H1 (cell line): ENCODE measurements at regions not wholly inside any gene's neighbourhood (a gene's known extent, or its start where the extent isn't known, plus 50 kb on each side); places are given as distances from the start of the nearest gene placed in this dataset.

Source experiments
- CHD7 ChIP-seq: fragments of 300-600 bp; sonication (generic); IDR thresholded peaks from 2 replicates; pipeline ENCODE4 v1.7.1; 2012; ENCODE audit warnings: low read length, moderate library complexity, mild to moderate bottlenecking, inconsistent platforms; ENCODE audit not compliant: insufficient replicate concordance

DNA sequence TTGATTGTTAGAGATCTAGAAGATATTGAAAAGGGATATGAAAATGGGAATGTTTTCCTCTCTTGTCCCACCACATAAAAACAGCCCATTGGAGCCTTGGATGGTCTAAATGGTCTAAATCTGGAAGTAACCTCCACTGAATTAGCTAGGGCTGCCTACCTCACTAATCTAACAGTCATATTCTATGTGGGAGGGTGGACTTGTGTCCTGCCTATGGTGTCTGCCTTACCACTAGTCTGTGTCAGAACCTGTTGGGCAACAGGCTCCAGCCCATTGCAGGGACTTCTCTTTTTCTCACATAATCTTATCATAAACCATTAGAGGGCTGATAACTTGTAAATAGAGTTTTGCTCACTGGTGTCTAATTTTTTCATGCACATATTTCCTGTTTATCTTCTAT is 548.8 kb upstream of the CDH18 start (continued):
- TF ChIP-seq CHD7, result no peak
